Left lung (tissue), 4 donors: ENCODE measurements at regions not wholly inside any gene's neighbourhood (a gene's known extent, or its start where the extent isn't known, plus 50 kb on each side); places are given as distances from the start of the nearest gene placed in this dataset.

ENCODE experiments used
- ATAC-seq: fragments of 200-7000 bp; cut with Tn5 transposase; one replicate; pipeline ENCODE4 v1.9.1; 2020; ENCODE audit warnings: moderate library complexity
- DNase-seq, 4 donors: peaks; one replicate each; pipeline ENCODE4 v3.0.0-alpha.2; 2013 to 2020
- H3K27ac ChIP-seq, 2 donors: fragments of 200-600 bp; sonication (generic) in 1 of 2; one replicate each; pipeline versions ENCODE4 v1.5.0 to v1.8.0; 2020 to 2021
- H3K27me3 ChIP-seq, 2 donors: fragments of 200-600 bp; sonication (generic) in 1 of 2; one replicate each; pipeline versions ENCODE4 v1.5.0 to v1.8.0; 2020 to 2021
- H3K36me3 ChIP-seq, 2 donors: fragments of 200-600 bp; sonication (generic) in 1 of 2; one replicate each; pipeline versions ENCODE4 v1.5.0 to v1.8.0; 2020 to 2021
- H3K4me1 ChIP-seq, 2 donors: fragments of 200-600 bp; one replicate each; pipeline ENCODE4 v1.8.0; 2021
- H3K4me3 ChIP-seq, 2 donors: fragments of 200-600 bp; sonication (generic) in 1 of 2; one replicate each; pipeline versions ENCODE4 v1.5.0 to v1.8.0; 2020 to 2021; ENCODE audit warnings: mild to moderate bottlenecking in 1 of 2
- H3K9me3 ChIP-seq, 2 donors: fragments of 200-600 bp; sonication (generic) in 1 of 2; one replicate each; pipeline versions ENCODE4 v1.5.0 to v1.8.0; 2020 to 2021
- CTCF ChIP-seq, 2 donors: fragments of 200-600 bp; sonication (generic) in 1 of 2; IDR thresholded peaks; one replicate each; pipeline versions ENCODE4 v1.5.0 to v1.8.0; 2021; ENCODE audit warnings: antibody characterized with exemption in 2 of 2
- intact Hi-C, 2 donors: fragments of 100-400 bp; cut with DNase I; formaldehyde crosslinking; loops; one replicate each; pipeline versions ENCODE4 v1.11.2 to v1.14.2; 2022
- donor health status: DM: no; HTN: yes; CAD: no.
- donor health status: DM: no; HTN: no; CAD: no.

- no peak for TF ChIP-seq CTCF (IDR thresholded peaks at IDR 0.05)
These were observed 132.5 kb upstream of the MAX start for GRCh38 chr14:65234752-65235361.

GRCh38 chr14:65237023-65237814, 134.9 kb upstream of the MAX start:
- H3K9me3 ChIP-seq = no peaks in the 10 kb centered on the region
- no peaks in the 10 kb centered on the region for H3K36me3 ChIP-seq
- intact Hi-C loops = no loop called here
- peaks cover 0 to 18% of the 10 kb centered on the region in 2 donors for H3K4me1 ChIP-seq
- no peak overlapping the region for H3K27ac ChIP-seq
- H3K4me3 ChIP-seq = no peak overlapping the region
- ATAC-seq = no peak
- DNase-seq = no peak
- no peak for TF ChIP-seq CTCF (IDR thresholded peaks at IDR 0.05)
- H3K27me3 ChIP-seq = no peaks in the 10 kb centered on the region

More at GRCh38 chr14:65234752-65235361, 132.5 kb upstream of the MAX start:
- H3K27me3 ChIP-seq = no peaks in the 10 kb centered on the region
- no peaks in the 10 kb centered on the region for H3K9me3 ChIP-seq
- no peak overlapping the region for H3K27ac ChIP-seq
- no peak overlapping the region for H3K4me3 ChIP-seq
- DNase-seq (no peak), ATAC-seq (no peak)
- H3K4me1 ChIP-seq = peaks cover 0 to 33% of the 10 kb centered on the region in 2 donors
- intact Hi-C loops = no loop called here
- H3K36me3 ChIP-seq = no peaks in the 10 kb centered on the region

DNA sequence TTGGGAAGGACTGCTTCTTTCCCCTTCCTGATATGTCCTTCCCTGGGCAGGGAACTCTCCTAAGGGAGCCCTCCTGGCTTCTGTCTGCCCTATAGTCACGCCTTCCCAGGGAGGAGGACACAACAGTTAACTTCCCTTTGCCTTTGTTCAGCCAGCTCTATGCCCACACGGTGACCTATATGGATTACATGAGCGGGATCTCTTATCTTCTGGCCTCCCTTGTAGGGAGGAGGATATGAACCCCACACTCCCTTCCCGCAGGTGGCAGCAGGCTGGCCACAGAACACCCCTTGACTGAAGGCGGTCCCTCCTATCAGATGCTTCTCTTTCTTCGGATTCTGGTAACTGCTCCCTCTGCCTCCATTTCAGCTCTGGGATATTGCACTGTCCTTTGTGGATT, 135.6 kb upstream of the MAX start:
- Histone ChIP-seq H3K27ac (no peak overlapping the region), H3K4me3 (no peak overlapping the region)

DNA sequence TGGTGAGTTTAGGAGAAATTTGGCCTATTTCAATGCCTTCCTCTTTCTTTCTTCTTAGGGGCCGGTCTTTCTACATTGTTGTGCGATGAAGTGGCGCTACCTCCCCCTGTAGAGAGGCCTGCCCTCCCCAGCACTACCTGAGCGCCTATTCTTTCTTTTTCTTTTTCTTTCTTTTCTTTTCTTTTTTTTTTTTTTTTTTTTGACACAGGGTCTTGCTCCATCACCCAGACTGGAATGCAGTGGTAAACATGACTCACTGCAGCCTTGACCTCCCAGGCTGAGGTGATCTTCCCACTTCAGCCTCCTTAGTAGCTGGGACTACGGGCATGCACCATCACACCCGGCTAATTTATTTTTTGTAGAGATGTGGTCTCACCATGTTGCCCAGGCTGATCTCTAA, 136.1 kb upstream of the MAX start:
- Histone ChIP-seq H3K4me3 (no peak overlapping the region), H3K27ac (no peak overlapping the region), H3K27me3 (no peaks in the 10 kb centered on the region), H3K9me3 (no peaks in the 10 kb centered on the region), H3K36me3 (no peaks in the 10 kb centered on the region), H3K4me1 (peaks cover 0 to 18% of the 10 kb centered on the region in 2 donors)
- intact Hi-C loops = no loop called here
- no peak for TF ChIP-seq CTCF (IDR thresholded peaks at IDR 0.05)
- ATAC-seq = peak; percentile 61
- DNase-seq = no peak

More for the DNA sequence above, 135.6 kb upstream of the MAX start:
- Histone ChIP-seq H3K27me3 (no peaks in the 10 kb centered on the region), H3K9me3 (no peaks in the 10 kb centered on the region), H3K36me3 (no peaks in the 10 kb centered on the region), H3K4me1 (peaks cover 0 to 18% of the 10 kb centered on the region in 2 donors)
- intact Hi-C loops = no loop called here
- TF ChIP-seq CTCF (IDR thresholded peaks at IDR 0.05) = no peak
- no peak for DNase-seq
- peak; percentile 39 for ATAC-seq

- H3K4me1 ChIP-seq = peaks cover 0 to 25% of the 10 kb centered on the region in 2 donors
- DNase-seq (no peak), ATAC-seq (peak; percentile 51)
- no peak for TF ChIP-seq CTCF (IDR thresholded peaks at IDR 0.05)
- H3K27me3 ChIP-seq = no peaks in the 10 kb centered on the region
- H3K4me3 ChIP-seq = no peak overlapping the region
- no peaks in the 10 kb centered on the region for H3K36me3 ChIP-seq
- intact Hi-C loops = no loop called here
- no peak overlapping the region for H3K27ac ChIP-seq
- H3K9me3 ChIP-seq = no peaks in the 10 kb centered on the region
These were observed 137.0 kb upstream of the MAX start for GRCh38 chr14:65239143-65239937.
